ENCODE measurements at regions not wholly inside any gene's neighbourhood (a gene's known extent, or its start where the extent isn't known, plus 50 kb on each side); places are given as distances from the start of the nearest gene placed in this dataset.

- Histone ChIP-seq H3K27me3 (ENCODE audit: control insufficient read depth, insufficient read depth, low read length) (no peaks in the 10 kb centered on the region), H3K36me3 (ENCODE audit: control insufficient read depth in 2 of 3, insufficient read depth in 3 of 3, low read length in 3 of 3) (no peaks in the 10 kb centered on the region), H3K4me1 (ENCODE audit: control insufficient read depth in 2 of 3, insufficient read depth in 2 of 3, low read depth in 1 of 3, low read length in 3 of 3) (no peaks in the 10 kb centered on the region), H3K9ac (ENCODE audit: low read length in 3 of 3) (no peak overlapping the region), H3K4me3 (ENCODE audit: low read length in 3 of 3) (no peak overlapping the region), H3K27ac (ENCODE audit: low read depth in 2 of 2, low read length in 2 of 2) (no peak overlapping the region), H3K9me3 (ENCODE audit: control insufficient read depth in 2 of 3, insufficient read depth in 1 of 3, low read length in 3 of 3) (no peaks in the 10 kb centered on the region)
- DNase-seq (no peak), FAIRE-seq (no peak)
- intact Hi-C loops (cut with DNase I) = no loop called here
- no peak for TF ChIP-seq CTCF (IDR thresholded peaks at IDR 0.05; ENCODE audit: borderline replicate concordance, extremely low read depth, insufficient read depth)
These were observed 494.5 kb upstream of the B3GALT2 start for GRCh38 chr1:193680924-193681316.

- intact Hi-C loops (cut with DNase I) = no loop called here
- Histone ChIP-seq H3K9ac (ENCODE audit: low read length in 3 of 3) (no peak overlapping the region), H3K9me3 (ENCODE audit: control insufficient read depth in 2 of 3, insufficient read depth in 1 of 3, low read length in 3 of 3) (no peaks in the 10 kb centered on the region), H3K4me1 (ENCODE audit: control insufficient read depth in 2 of 3, insufficient read depth in 2 of 3, low read depth in 1 of 3, low read length in 3 of 3) (no peaks in the 10 kb centered on the region), H3K27me3 (ENCODE audit: control insufficient read depth, insufficient read depth, low read length) (no peaks in the 10 kb centered on the region), H3K36me3 (ENCODE audit: control insufficient read depth in 2 of 3, insufficient read depth in 3 of 3, low read length in 3 of 3) (no peaks in the 10 kb centered on the region), H3K27ac (ENCODE audit: low read depth in 2 of 2, low read length in 2 of 2) (no peak overlapping the region), H3K4me3 (ENCODE audit: low read length in 3 of 3) (no peak overlapping the region)
- no peak for TF ChIP-seq CTCF (IDR thresholded peaks at IDR 0.05; ENCODE audit: borderline replicate concordance, extremely low read depth, insufficient read depth)
- DNase-seq (no peak), FAIRE-seq (no peak)
These were observed 494.0 kb upstream of the B3GALT2 start for GRCh38 chr1:193680247-193680923.

- Histone ChIP-seq H3K27me3 (ENCODE audit: control insufficient read depth, insufficient read depth, low read length) (no peaks in the 10 kb centered on the region), H3K9ac (ENCODE audit: low read length in 3 of 3) (no peak overlapping the region), H3K4me3 (ENCODE audit: low read length in 3 of 3) (no peak overlapping the region), H3K9me3 (ENCODE audit: control insufficient read depth in 2 of 3, insufficient read depth in 1 of 3, low read length in 3 of 3) (no peaks in the 10 kb centered on the region), H3K4me1 (ENCODE audit: control insufficient read depth in 2 of 3, insufficient read depth in 2 of 3, low read depth in 1 of 3, low read length in 3 of 3) (no peaks in the 10 kb centered on the region), H3K27ac (ENCODE audit: low read depth in 2 of 2, low read length in 2 of 2) (no peak overlapping the region), H3K36me3 (ENCODE audit: control insufficient read depth in 2 of 3, insufficient read depth in 3 of 3, low read length in 3 of 3) (no peaks in the 10 kb centered on the region)
- FAIRE-seq (no peak), DNase-seq (no peak)
- no peak for TF ChIP-seq CTCF (IDR thresholded peaks at IDR 0.05; ENCODE audit: borderline replicate concordance, extremely low read depth, insufficient read depth)
- intact Hi-C loops (cut with DNase I) = no loop called here
These were observed 491.5 kb upstream of the B3GALT2 start for GRCh38 chr1:193677874-193678273.

All from kidney (tissue), 13 donors.